ENCODE measurements at regions not wholly inside any gene's neighbourhood (a gene's known extent, or its start where the extent isn't known, plus 50 kb on each side); places are given as distances from the start of the nearest gene placed in this dataset.

GRCh38 chr6:104648347-104648746 lies 211.4 kb downstream of the HACE1 start:
- no peak overlapping the region for H3K4me3 Mint-ChIP-seq
- H3K27me3 Mint-ChIP-seq (ENCODE audit: low read depth, poor library complexity) = peaks cover 5% of the 10 kb centered on the region
- H3K4me1 Mint-ChIP-seq = no peaks in the 10 kb centered on the region
- no peaks in the 10 kb centered on the region for H3K9me3 Mint-ChIP-seq
- H3K36me3 Mint-ChIP-seq (ENCODE audit: low read depth) = no peaks in the 10 kb centered on the region
- DNase-seq = no peak
- no peak overlapping the region for H3K27ac Mint-ChIP-seq
- TF ChIP-seq CTCF (IDR thresholded peaks at IDR 0.05) = no peak

GRCh38 chr6:104644848-104645247 lies 214.9 kb downstream of the HACE1 start:
- H3K36me3 Mint-ChIP-seq (ENCODE audit: low read depth) = no peaks in the 10 kb centered on the region
- H3K9me3 Mint-ChIP-seq = peaks cover 3% of the 10 kb centered on the region
- peak overlapping the region; percentile 7 for H3K27ac Mint-ChIP-seq
- H3K4me1 Mint-ChIP-seq = no peaks in the 10 kb centered on the region
- H3K4me3 Mint-ChIP-seq = no peak overlapping the region
- H3K27me3 Mint-ChIP-seq (ENCODE audit: low read depth, poor library complexity) = peaks cover 8% of the 10 kb centered on the region
- no peak for DNase-seq
- no peak for TF ChIP-seq CTCF (IDR thresholded peaks at IDR 0.05)

GRCh38 chr6:104642871-104643270 lies 216.8 kb downstream of the HACE1 start:
- no peak for TF ChIP-seq CTCF (IDR thresholded peaks at IDR 0.05)
- no peak for DNase-seq
- H3K27me3 Mint-ChIP-seq (ENCODE audit: low read depth, poor library complexity) = peaks cover 8% of the 10 kb centered on the region
- no peaks in the 10 kb centered on the region for H3K36me3 Mint-ChIP-seq (ENCODE audit: low read depth)
- H3K4me3 Mint-ChIP-seq = no peak overlapping the region
- H3K9me3 Mint-ChIP-seq = peaks cover 3% of the 10 kb centered on the region
- no peak overlapping the region for H3K27ac Mint-ChIP-seq
- no peaks in the 10 kb centered on the region for H3K4me1 Mint-ChIP-seq

- Mint-ChIP-seq H3K27me3 (ENCODE audit: low read depth, poor library complexity) (peaks cover 3% of the 10 kb centered on the region), H3K27ac (no peak overlapping the region), H3K9me3 (peaks cover 3% of the 10 kb centered on the region), H3K4me3 (no peak overlapping the region), H3K36me3 (ENCODE audit: low read depth) (no peaks in the 10 kb centered on the region), H3K4me1 (no peaks in the 10 kb centered on the region)
- DNase-seq = no peak
- no peak for TF ChIP-seq CTCF (IDR thresholded peaks at IDR 0.05)
Measured at GRCh38 chr6:104640761-104641160, 219.0 kb downstream of the HACE1 start.

- Mint-ChIP-seq H3K4me1 (no peaks in the 10 kb centered on the region), H3K4me3 (no peak overlapping the region), H3K27ac (no peak overlapping the region), H3K9me3 (peaks cover 3% of the 10 kb centered on the region), H3K27me3 (ENCODE audit: low read depth, poor library complexity) (peaks cover 3% of the 10 kb centered on the region), H3K36me3 (ENCODE audit: low read depth) (no peaks in the 10 kb centered on the region)
- TF ChIP-seq CTCF (IDR thresholded peaks at IDR 0.05) = no peak
- DNase-seq = no peak
Measured at GRCh38 chr6:104640150-104640700, 219.5 kb downstream of the HACE1 start.

GRCh38 chr6:104639668-104640067 lies 220.1 kb downstream of the HACE1 start:
- H3K4me1 Mint-ChIP-seq = no peaks in the 10 kb centered on the region

More at GRCh38 chr6:104639668-104640067, 220.1 kb downstream of the HACE1 start:
- no peak for DNase-seq
- H3K27me3 Mint-ChIP-seq (ENCODE audit: low read depth, poor library complexity) = peaks cover 4% of the 10 kb centered on the region
- no peaks in the 10 kb centered on the region for H3K36me3 Mint-ChIP-seq (ENCODE audit: low read depth)
- TF ChIP-seq CTCF (IDR thresholded peaks at IDR 0.05) = no peak
- no peak overlapping the region for H3K27ac Mint-ChIP-seq
- peaks cover 3% of the 10 kb centered on the region for H3K9me3 Mint-ChIP-seq
- no peak overlapping the region for H3K4me3 Mint-ChIP-seq

Measured in nephron progenitor cell (in vitro differentiated cells).